Thoracic aorta (tissue), 2 donors: ENCODE measurements at regions not wholly inside any gene's neighbourhood (a gene's known extent, or its start where the extent isn't known, plus 50 kb on each side); places are given as distances from the start of the nearest gene placed in this dataset.

Experiments
- ATAC-seq: fragments of 150-250 bp; one replicate; pipeline ENCODE4 v1.8.0; 2017; ENCODE audit warnings: low read depth; ENCODE audit not compliant: insufficient number of reproducible peaks, low FRiP score
- DNase-seq: peaks from one replicate; pipeline ENCODE4 v3.0.0-alpha.2; 2020; ENCODE audit warnings: low spot score
- H3K27ac ChIP-seq, 2 donors: fragments of 200-600 bp; sonication (generic); 1 replicate in 1 of 2; 2 replicates in 1 of 2; pipeline ENCODE4 v1.5.1; 2016; ENCODE audit warnings: mild to moderate bottlenecking in 2 of 2, moderate library complexity in 2 of 2
- H3K27me3 ChIP-seq: fragments of 200-600 bp; sonication (generic); replicated peaks from 2 replicates; pipeline ENCODE4 v1.6.0; 2016; ENCODE audit warnings: mild to moderate bottlenecking; ENCODE audit not compliant: insufficient read depth
- H3K36me3 ChIP-seq: fragments of 200-600 bp; sonication (generic); one replicate; pipeline ENCODE4 v1.5.1; 2016
- H3K4me1 ChIP-seq, 2 donors: fragments of 200-600 bp; sonication (generic); 1 replicate in 1 of 2; 2 replicates in 1 of 2; pipeline versions ENCODE4 v1.5.1 to v1.6.0; 2016; ENCODE audit warnings: low read depth in 2 of 2, mild to moderate bottlenecking in 1 of 2; ENCODE audit not compliant: control insufficient read depth in 1 of 2
- H3K4me3 ChIP-seq: fragments of 200-600 bp; sonication (generic); 2 replicates; pipeline ENCODE4 v1.5.1; 2016; ENCODE audit warnings: mild to moderate bottlenecking
- H3K9me3 ChIP-seq: fragments of 200-600 bp; sonication (generic); 2 replicates; pipeline ENCODE4 v1.5.1; 2016
- TF ChIP-seq, protein P1 (sequence below): fragments of 200-600 bp; sonication (generic); IDR thresholded peaks from one replicate; pipeline ENCODE4 v1.5.1; 2019; ENCODE audit warnings: antibody characterized with exemption

DNA sequence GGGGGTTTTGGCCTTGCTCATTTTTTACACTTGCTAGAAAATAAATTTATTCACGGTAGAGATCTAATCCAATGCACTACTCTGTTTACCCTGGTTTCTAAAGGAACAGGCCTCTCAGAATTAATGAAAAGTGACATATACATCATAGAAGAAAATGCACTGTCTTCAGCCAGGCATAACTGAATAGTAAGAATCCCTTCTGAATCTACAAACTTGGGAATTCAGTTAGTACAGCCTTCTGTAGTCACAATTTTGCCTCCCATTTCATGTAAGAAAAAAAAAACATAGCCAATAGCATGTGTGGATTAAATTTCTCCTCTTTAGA, 197.3 kb downstream of the CAAP1 start:
- H3K4me3 ChIP-seq, result no peak overlapping the region
- H3K4me1 ChIP-seq, result no peaks in the 10 kb centered on the region
- no peaks in the 10 kb centered on the region for H3K9me3 ChIP-seq
- no peaks in the 10 kb centered on the region for H3K36me3 ChIP-seq
- ATAC-seq, result no peak
- no peak for DNase-seq
- H3K27me3 ChIP-seq, result no peaks in the 10 kb centered on the region
- H3K27ac ChIP-seq, result no peak overlapping the region
- TF ChIP-seq, protein P1, sequence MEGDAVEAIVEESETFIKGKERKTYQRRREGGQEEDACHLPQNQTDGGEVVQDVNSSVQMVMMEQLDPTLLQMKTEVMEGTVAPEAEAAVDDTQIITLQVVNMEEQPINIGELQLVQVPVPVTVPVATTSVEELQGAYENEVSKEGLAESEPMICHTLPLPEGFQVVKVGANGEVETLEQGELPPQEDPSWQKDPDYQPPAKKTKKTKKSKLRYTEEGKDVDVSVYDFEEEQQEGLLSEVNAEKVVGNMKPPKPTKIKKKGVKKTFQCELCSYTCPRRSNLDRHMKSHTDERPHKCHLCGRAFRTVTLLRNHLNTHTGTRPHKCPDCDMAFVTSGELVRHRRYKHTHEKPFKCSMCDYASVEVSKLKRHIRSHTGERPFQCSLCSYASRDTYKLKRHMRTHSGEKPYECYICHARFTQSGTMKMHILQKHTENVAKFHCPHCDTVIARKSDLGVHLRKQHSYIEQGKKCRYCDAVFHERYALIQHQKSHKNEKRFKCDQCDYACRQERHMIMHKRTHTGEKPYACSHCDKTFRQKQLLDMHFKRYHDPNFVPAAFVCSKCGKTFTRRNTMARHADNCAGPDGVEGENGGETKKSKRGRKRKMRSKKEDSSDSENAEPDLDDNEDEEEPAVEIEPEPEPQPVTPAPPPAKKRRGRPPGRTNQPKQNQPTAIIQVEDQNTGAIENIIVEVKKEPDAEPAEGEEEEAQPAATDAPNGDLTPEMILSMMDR, result no peak

DNA sequence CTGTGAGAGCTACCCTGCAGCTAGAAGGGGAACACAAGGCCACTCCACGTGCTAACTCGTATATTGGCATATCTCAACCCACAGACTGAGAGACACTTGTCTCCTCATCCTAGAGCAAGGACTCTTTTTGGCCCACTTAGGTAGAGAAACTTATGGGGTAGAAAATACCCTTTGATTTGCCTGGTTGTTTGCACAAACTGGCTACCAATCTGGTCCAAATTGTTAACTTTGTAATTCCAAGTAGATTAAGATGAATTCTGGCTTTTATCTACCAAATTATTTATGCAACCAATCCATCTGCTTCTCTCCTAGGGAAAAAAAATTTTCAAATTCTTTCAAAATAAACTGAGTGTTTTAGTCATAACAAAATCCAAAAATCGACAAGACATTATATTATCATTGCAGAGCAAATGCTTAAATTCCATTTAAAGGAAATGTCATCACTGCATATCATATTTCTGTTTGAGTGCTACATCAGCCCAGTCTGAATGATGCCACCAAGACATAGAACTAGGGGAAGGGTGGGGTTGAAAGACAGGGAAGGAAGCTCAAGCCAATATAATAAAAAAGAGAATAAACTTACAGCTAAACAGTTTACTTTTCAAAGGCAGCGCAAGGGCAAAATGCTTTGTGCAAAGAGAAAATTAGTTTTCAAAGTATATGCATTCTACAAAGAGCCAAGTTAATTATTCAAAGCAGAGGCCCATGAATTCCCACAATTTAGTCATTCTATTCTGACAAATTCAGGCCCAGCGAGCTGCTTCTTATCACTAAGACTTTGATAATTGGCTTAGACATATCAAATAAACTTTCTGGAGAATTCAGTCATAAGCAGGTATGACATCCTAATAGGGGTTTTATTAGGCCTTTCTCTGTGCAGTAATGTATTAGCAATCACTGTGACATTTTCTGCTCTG, 198.0 kb downstream of the CAAP1 start:
- Histone ChIP-seq H3K36me3 (no peaks in the 10 kb centered on the region), H3K9me3 (no peaks in the 10 kb centered on the region), H3K27me3 (no peaks in the 10 kb centered on the region), H3K4me1 (no peaks in the 10 kb centered on the region), H3K27ac (no peak overlapping the region), H3K4me3 (no peak overlapping the region)
- DNase-seq (no peak), ATAC-seq (no peak)
- TF ChIP-seq, protein P1, result no peak

DNA sequence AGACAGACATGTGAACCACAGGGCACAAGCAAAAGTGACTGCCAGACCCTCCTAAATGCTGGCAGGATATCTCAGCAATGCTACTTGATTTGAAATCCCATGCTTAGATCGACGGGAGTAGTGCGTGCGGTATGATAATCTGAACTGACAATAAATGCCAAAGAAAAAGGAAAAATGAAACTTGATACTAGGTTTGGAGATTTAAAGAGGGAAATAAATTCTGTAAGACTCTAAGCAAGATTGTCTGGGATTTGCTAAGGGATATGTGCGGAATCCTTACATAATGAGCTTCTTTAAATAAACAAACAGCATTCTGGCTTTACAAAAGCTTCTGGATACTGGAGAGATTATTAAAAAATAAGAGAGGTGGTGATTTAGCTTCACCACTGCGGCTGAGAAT, 203.6 kb downstream of the CAAP1 start:
- Histone ChIP-seq H3K27me3 (no peaks in the 10 kb centered on the region), H3K4me3 (no peak overlapping the region), H3K36me3 (no peaks in the 10 kb centered on the region), H3K4me1 (no peaks in the 10 kb centered on the region), H3K9me3 (no peaks in the 10 kb centered on the region), H3K27ac (no peak overlapping the region)
- ATAC-seq (no peak), DNase-seq (no peak)
- TF ChIP-seq, protein P1, result no peak

DNA sequence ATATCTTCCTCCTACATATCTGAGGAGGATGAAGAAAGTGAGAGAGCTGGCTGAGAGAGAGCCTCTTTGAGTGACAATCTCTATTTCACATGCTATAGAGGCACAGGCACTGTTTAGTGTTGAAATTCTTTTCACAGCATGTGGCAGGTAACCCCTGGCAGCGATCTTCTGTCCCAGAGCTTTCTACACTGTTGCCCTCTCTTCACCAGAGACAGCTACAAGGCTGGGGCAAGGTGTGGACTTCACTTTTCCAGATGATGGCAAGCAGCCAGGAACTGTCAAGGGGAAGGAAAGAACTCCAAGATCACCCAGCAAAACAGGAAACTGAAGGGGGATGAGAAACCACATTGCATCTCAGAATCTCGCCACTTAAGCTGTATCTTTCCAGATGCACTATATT, 205.2 kb downstream of the CAAP1 start:
- ATAC-seq, result no peak
- H3K9me3 ChIP-seq, result no peaks in the 10 kb centered on the region
- no peak overlapping the region for H3K4me3 ChIP-seq

DNA sequence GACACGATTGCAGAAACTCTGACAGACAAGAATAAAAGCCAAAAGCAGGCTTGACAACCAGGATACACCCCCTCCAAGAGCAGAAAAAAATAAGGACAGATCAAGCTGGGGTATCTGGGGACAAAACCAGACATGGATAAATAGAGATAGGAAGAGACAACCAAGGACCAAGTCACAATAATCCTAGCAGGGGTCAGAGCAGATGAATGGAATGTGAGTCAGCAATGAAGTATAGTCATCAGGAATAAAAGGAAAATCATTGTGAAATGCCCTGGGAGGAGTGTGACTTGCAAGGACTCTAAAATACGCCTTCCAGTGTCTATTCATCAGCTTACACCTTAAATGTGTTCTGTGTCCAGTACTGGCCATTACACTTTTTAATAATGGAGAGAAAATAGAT, 206.8 kb downstream of the CAAP1 start:
- Histone ChIP-seq H3K27ac (no peak overlapping the region), H3K36me3 (no peaks in the 10 kb centered on the region), H3K9me3 (no peaks in the 10 kb centered on the region), H3K4me1 (no peaks in the 10 kb centered on the region), H3K27me3 (no peaks in the 10 kb centered on the region), H3K4me3 (no peak overlapping the region)
- TF ChIP-seq, protein P1, result no peak
- DNase-seq (no peak), ATAC-seq (no peak)

More for the DNA sequence above, 205.2 kb downstream of the CAAP1 start:
- H3K4me1 ChIP-seq, result no peaks in the 10 kb centered on the region
- no peak for DNase-seq
- no peaks in the 10 kb centered on the region for H3K36me3 ChIP-seq
- no peak overlapping the region for H3K27ac ChIP-seq
- H3K27me3 ChIP-seq, result no peaks in the 10 kb centered on the region
- TF ChIP-seq, protein P1, result no peak
